ENCODE measurements at regions not wholly inside any gene's neighbourhood (a gene's known extent, or its start where the extent isn't known, plus 50 kb on each side); places are given as distances from the start of the nearest gene placed in this dataset.
"Not testable (repeated sequence)": the region's sequence is repeated elsewhere in the genome, so short reads cannot be mapped to it uniquely, and the experiment has no call there.

- H3K27ac ChIP-seq: not testable (repeated sequence)
Measured at GRCh38 chr2:89199453-89200246, 508.2 kb downstream of the RPIA start.

GRCh38 chr2:89200247-89200527, 508.7 kb downstream of the RPIA start:
- H3K27ac ChIP-seq: not testable (repeated sequence)

GRCh38 chr2:89202518-89202917, 511.0 kb downstream of the RPIA start:
- H3K27ac ChIP-seq: not testable (repeated sequence)

GRCh38 chr2:89205153-89205552, 513.7 kb downstream of the RPIA start:
- TF ChIP-seq, protein P1, sequence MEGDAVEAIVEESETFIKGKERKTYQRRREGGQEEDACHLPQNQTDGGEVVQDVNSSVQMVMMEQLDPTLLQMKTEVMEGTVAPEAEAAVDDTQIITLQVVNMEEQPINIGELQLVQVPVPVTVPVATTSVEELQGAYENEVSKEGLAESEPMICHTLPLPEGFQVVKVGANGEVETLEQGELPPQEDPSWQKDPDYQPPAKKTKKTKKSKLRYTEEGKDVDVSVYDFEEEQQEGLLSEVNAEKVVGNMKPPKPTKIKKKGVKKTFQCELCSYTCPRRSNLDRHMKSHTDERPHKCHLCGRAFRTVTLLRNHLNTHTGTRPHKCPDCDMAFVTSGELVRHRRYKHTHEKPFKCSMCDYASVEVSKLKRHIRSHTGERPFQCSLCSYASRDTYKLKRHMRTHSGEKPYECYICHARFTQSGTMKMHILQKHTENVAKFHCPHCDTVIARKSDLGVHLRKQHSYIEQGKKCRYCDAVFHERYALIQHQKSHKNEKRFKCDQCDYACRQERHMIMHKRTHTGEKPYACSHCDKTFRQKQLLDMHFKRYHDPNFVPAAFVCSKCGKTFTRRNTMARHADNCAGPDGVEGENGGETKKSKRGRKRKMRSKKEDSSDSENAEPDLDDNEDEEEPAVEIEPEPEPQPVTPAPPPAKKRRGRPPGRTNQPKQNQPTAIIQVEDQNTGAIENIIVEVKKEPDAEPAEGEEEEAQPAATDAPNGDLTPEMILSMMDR (conservative IDR thresholded peaks at IDR 0.05): 0 out of 2 replicates have a peak, but pooled peaks have one; percentile 19
- not testable (repeated sequence) for H3K27ac ChIP-seq

GRCh38 chr2:89208144-89208932, 516.9 kb downstream of the RPIA start:
- H3K27ac ChIP-seq: not testable (repeated sequence)

DNA sequence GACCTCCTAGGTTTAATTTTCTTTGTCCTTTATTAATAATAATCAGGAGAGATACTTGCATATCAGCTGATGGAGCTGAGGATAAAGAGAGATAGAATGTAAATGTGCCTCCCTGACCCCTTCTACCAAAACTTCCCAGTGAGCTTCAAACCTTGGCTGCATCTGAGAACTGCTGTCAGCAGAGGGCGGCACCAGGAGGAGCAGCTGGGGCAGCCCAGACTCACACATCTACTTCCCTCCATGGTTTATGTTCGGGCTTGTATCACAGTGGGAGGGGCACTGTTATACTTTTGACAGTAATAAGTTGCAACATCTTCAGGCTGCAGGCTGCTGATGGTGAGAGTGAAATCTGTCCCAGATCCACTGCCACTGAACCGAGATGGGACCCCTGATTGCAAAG, 521.7 kb downstream of the RPIA start:
- H3K27ac ChIP-seq: not testable (repeated sequence)

GRCh38 chr2:89213811-89214210, 522.3 kb downstream of the RPIA start:
- H3K27ac ChIP-seq: not testable (repeated sequence)

- not testable (repeated sequence) for H3K27ac ChIP-seq
Measured at GRCh38 chr2:89221474-89221873, 530.0 kb downstream of the RPIA start.

DNA sequence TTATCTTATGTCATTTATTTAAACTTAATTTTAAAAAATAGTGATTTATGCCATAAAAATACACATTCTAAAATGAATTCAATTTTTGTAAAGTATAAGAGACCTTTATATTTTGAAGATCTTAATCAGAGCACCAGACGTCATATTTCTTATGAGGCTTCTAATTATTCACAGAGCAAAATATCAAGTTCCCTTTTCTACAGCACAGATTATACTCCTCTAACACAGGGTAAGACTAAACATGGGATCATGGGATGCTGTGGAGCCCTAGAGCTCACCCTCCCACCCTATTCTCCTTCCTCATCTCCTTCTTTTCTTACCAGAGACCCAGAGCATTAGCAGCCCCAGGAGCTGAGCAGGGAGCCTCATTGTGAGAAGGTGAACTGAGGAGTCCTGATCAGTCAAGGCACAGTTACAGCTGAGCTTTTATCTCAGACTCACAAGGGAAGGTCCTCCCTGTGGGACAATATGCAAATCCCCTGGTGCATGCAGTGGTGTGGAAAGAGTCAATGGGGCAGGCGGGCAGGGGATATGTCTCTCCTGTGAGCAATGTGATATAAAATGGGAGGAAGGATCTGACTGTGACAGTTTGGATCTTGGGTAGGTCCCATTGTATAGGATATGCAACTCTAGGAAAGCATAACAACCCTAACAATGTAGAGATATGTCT, 530.7 kb downstream of the RPIA start:
- not testable (repeated sequence) for H3K27ac ChIP-seq

- H3K27ac ChIP-seq: not testable (repeated sequence)
Measured at GRCh38 chr2:89224803-89225202, 533.3 kb downstream of the RPIA start.

DNA sequence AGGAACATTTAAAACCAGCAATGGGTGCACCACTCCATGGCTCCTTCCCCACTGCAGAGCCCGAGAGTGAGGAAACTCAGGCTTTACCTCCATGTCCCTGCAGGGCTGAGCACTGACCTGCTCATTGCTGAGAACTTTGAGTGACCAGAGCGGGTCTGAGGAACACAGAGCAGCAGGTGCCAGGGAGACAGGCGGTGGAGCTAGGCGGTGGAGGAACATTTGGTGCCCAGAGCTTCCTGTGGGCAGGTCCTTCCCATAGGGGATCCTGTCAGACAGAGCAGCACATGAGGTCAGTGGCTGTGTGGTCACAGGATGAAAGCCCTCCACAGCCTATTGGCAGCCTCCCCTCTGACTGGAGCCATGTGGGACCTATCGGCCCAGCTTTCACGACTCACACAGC, 538.5 kb downstream of the RPIA start:
- not testable (repeated sequence) for H3K27ac ChIP-seq

DNA sequence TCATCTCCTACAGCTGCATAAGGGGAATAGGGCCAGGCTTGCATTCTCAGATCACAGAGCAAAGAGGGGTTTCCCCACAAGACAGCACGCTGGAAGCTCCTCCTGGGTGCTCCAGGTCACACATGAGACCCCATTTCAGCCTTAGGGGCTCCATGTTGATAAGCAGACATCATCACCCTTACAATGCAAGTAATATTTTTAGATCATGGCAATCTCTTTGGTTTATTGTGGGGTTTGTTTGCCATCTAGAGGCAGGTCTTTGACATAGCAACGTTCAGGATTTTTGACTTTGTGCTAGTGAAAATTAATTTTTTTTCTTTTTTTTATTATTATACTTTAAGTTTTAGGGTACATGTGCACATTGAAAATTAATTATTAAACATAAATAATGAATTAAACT, 539.8 kb downstream of the RPIA start:
- H3K27ac ChIP-seq: not testable (repeated sequence)

- not testable (repeated sequence) for H3K27ac ChIP-seq
Measured at GRCh38 chr2:89233931-89234330, 542.5 kb downstream of the RPIA start.

DNA sequence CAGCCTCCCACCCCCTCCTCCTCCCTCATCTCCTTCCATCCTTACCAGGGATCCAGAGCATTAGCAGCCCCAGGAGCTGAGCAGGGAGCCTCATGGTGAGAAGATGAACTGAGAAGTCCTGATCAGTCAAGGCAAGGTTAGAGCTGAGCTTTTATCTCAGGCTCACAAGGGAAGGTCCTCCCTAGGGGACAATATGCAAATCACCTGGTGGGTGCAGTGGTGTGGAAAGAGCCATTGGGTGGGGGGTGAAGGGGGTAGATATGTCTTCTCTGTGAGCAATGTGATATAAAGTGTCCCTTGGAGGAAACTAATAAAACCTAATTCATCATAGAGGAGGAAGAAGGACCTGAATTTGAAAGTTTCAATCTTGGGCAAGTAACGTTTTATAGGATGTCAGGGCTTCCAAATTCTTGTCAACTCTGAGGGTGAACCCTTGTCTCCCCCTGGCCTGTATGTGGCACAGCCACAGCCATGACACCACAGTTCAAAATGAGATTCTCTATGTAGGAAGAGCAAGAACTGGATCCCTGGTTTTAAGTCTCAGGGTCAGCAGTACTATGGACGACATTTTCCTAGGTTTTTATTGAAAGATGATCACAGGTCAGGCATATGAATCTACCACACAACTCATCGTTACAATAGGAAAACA, 543.5 kb downstream of the RPIA start:
- not testable (repeated sequence) for H3K27ac ChIP-seq

DNA sequence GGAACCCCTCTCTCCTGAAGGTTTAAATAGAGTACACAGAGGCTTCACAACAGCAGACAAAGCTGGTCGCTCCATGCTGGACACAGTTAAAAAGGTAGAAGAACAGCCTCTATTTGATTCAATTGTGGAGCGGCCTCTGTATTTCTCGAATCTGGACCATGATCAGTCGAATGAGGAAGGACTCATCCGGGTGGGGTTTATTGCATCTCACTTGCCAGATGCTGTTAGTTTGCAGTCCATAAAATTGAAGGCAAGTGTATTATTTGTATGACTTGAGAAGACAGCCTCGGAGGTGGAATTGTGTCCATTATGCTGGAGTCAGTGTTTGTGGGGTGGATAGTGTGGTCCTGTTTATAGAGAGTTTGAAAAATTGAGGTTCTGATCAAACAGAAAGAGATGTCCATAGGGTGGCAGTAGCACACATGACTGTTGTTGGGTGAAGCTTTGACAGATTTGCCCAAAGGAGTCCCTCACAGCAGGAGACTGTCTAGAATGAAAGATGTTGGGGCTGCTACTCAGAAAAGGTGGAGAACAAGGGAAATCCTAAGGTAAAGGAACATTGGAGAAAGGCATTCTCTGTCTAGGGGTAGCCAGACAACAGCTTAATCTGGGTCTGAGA, 545.5 kb downstream of the RPIA start:
- H3K27ac ChIP-seq: not testable (repeated sequence)

DNA sequence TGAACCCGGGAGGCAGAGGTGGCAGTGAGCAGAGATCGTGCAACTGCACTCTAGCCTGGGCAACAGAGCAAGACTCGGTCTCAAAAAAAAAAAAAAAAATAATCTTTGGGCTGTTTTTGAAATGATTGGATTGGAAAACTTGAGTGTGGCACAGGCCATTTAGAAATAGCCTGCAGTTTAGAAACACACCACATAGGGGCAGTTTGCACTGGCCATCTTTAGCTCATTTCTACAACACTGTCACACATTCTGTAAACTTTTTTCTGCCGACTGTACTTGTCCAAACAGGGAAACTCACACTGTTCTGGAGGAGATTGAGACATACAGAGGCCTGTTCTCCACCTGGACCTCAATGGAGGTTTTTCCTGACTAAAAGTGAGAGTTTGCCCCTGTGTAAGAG, 546.3 kb downstream of the RPIA start:
- not testable (repeated sequence) for H3K27ac ChIP-seq
